ENCODE measurements at regions not wholly inside any gene's neighbourhood (a gene's known extent, or its start where the extent isn't known, plus 50 kb on each side); places are given as distances from the start of the nearest gene placed in this dataset.
"Not testable (repeated sequence)": the region's sequence is repeated elsewhere in the genome, so short reads cannot be mapped to it uniquely, and the experiment has no call there.

- DNase-seq (ENCODE audit: low spot score): no peak
Measured at GRCh38 chrX:55326985-55327384, 62.3 kb upstream of the PAGE3 start.

DNA sequence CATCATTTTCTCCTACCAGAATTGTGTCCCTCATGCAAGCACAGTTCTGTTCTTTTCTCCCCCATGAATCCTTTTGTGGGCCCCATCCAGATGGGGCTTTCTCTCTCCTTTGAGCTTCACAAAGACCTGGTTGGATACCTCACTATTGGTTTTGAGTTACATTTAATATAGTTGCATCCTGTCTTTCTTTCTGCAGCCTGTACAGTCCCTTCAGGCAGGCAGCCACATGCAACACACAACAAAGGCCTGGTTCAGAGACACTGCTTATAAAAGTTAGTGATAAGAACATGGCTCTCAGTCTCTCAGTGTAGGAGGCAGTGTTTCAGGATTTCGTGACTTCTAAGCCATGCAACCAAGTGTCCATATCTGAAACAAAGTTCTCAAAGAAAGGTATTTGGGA lies 70.6 kb upstream of the PAGE3 start:
- no peak for DNase-seq (ENCODE audit: low spot score)

DNA sequence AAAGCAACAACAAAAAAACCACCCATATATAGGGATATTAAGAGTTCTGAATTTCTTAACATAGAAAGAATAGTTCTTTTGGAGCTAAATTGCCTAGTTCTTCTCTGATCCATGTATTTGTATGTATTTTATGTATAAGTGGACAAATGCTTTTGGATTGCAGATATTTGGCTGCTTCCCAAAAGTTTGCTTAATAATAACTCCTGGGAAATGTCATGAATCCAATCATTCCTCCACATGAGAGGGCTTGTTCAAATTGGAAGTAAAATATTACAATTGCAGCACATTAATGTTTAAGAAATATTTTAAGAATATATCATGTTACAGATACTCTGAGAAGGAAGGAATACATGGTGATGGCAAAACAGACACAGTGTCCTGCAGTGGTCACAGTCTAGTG lies 71.5 kb upstream of the PAGE3 start:
- DNase-seq (ENCODE audit: low spot score): no peak

DNA sequence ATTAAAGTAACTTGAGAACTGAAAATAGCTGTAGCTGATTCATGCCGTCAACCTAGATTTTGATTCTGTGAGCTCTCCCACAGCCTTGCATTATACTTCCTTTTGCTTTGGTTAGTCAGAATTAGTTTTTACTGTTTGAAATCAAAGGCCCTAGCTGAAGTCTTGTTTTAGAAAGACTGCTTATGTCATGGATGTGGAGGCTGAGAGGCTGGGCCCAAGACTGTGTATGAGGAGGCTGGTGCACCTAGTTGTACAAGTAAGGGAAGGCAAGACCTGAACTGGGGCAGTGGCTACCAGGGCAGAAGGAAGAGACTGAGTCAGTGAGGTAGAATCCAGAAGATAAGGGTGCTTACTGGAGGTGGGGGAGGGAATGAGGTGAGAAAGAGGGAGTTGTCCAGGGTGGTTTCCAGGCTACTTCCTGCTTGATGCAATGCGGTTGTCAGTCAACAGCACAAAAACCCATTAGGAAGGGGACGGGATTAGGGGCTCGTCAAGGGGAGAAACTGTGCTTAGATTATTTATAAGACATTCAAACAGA lies 76.2 kb upstream of the PAGE3 start:
- no peak for DNase-seq (ENCODE audit: low spot score)

- DNase-seq (ENCODE audit: low spot score): peak; percentile 47
Measured at GRCh38 chrX:55342533-55343501, 78.1 kb upstream of the PAGE3 start.

DNA sequence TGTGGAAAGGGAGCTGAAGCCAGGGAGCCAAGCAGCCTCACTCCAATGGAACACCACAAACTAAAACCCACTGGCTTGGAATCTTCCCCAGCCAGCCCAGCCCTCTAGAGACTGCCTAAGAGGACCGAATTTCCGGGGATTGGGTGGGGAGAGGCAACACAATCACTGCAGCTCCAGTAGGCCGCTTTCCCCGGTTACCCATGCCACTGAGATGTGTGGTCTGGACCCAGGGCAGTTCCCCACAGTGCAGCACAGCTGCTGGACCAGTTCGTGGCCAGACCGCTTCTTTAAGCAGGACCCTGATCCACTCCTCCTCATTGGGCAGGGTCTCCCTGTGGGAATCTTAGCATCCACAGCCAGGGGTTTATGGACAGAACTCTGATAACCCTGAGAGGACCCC lies 91.9 kb upstream of the PAGE3 start:
- no peak for DNase-seq (ENCODE audit: low spot score)

GRCh38 chrX:55357236-55357635 lies 92.5 kb upstream of the PAGE3 start:
- DNase-seq (ENCODE audit: low spot score): no peak

- no peak for DNase-seq (ENCODE audit: low spot score)
Measured at GRCh38 chrX:55379396-55379795, 72.5 kb upstream of the MAGEH1 start.

DNA sequence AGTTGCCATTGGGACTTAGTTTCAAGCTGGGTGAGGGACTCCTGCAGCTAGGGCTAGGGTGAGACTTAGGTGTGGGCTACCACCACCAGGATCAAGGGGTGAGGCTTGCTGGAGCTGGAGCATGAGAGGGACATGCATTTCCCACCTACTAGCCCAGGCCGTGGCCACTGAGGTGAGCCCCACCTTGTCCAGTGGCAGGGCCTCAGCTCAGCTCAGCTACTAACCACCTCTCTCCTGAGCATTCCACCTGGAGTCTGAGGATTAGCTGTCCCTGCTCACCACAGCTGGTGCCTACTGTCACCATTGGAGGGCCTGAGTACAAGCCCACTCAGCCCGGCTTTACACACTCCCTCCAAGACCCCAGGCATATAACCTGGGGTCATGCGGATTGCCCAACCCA lies 62.6 kb upstream of the MAGEH1 start:
- no peak for DNase-seq (ENCODE audit: low spot score)

- not testable (repeated sequence) for DNase-seq (ENCODE audit: low spot score)
Measured at GRCh38 chrX:55396836-55397235, 55.1 kb upstream of the MAGEH1 start.

Data from COLO829 (cell line).